ENCODE measurements at regions not wholly inside any gene's neighbourhood (a gene's known extent, or its start where the extent isn't known, plus 50 kb on each side); places are given as distances from the start of the nearest gene placed in this dataset.

- Histone ChIP-seq H3K27me3 (ENCODE audit: control insufficient read depth in 2 of 2, insufficient read depth in 2 of 2, low read length in 2 of 2) (no peaks in the 10 kb centered on the region), H3K9me3 (ENCODE audit: control insufficient read depth in 2 of 3, low read length in 3 of 3) (no peaks in the 10 kb centered on the region), H3K4me3 (ENCODE audit: low read length) (no peak overlapping the region), H3K27ac (ENCODE audit: low read depth, low read length) (no peak overlapping the region), H3K36me3 (ENCODE audit: control insufficient read depth in 2 of 3, insufficient read depth in 3 of 3, low read length in 3 of 3) (no peaks in the 10 kb centered on the region), H3K4me1 (ENCODE audit: control insufficient read depth in 2 of 2, insufficient read depth in 2 of 2, low read length in 2 of 2) (no peaks in the 10 kb centered on the region)
- H3K4me1 Mint-ChIP-seq, result no peaks in the 10 kb centered on the region
- no peaks in the 10 kb centered on the region for H3K36me3 Mint-ChIP-seq
- ChIA-PET POLR2A (no interaction called here), CTCF (no interaction called here)
- H3K27me3 Mint-ChIP-seq, result no peaks in the 10 kb centered on the region
- H3K4me3 Mint-ChIP-seq, result no peak overlapping the region
- ATAC-seq, result no peak
- intact Hi-C loops (cut with micrococcal nuclease), result no loop called here
- peaks cover 0 to 12% (median 4%) of the 10 kb centered on the region in 11 donors for H3K9me3 Mint-ChIP-seq
- DNase-seq, result no peak
- no peak overlapping the region for H3K27ac Mint-ChIP-seq
These were observed 1646.6 kb downstream of the MAT2B start for GRCh38 chr5:165152058-165152457.

DNA sequence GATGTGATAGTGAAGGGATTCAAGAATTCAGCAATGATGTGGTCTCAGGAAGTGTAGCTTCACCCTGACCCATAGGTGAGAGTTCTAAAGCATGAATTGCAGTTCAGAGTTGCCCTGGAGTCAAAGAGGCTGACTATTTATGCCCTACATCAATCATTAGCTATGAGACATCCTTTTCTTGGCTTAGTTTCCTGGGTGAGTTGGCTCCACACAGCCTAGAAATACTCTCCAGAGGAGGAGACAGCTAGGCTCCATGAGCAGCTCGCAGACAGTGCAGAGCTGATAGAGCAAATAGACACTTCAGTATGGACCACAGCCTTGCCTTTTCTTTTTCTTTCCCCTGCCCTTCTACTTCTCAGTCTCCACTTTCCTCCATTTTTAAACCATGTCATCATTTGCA, 1651.8 kb downstream of the MAT2B start:
- DNase-seq (no peak), ATAC-seq (no peak)
- Mint-ChIP-seq H3K27me3 (no peaks in the 10 kb centered on the region), H3K9me3 (peaks cover 0 to 14% (median 2%) of the 10 kb centered on the region in 11 donors), H3K27ac (no peak overlapping the region), H3K4me3 (no peak overlapping the region), H3K4me1 (no peaks in the 10 kb centered on the region), H3K36me3 (no peaks in the 10 kb centered on the region)
- Histone ChIP-seq H3K27me3 (ENCODE audit: control insufficient read depth in 2 of 2, insufficient read depth in 2 of 2, low read length in 2 of 2) (no peaks in the 10 kb centered on the region), H3K4me3 (ENCODE audit: low read length) (no peak overlapping the region), H3K9me3 (ENCODE audit: control insufficient read depth in 2 of 3, low read length in 3 of 3) (no peaks in the 10 kb centered on the region), H3K4me1 (ENCODE audit: control insufficient read depth in 2 of 2, insufficient read depth in 2 of 2, low read length in 2 of 2) (no peaks in the 10 kb centered on the region), H3K36me3 (ENCODE audit: control insufficient read depth in 2 of 3, insufficient read depth in 3 of 3, low read length in 3 of 3) (no peaks in the 10 kb centered on the region), H3K27ac (ENCODE audit: low read depth, low read length) (no peak overlapping the region)
- ChIA-PET POLR2A (no interaction called here), CTCF (no interaction called here)
- intact Hi-C loops (cut with micrococcal nuclease), result no loop called here

DNA sequence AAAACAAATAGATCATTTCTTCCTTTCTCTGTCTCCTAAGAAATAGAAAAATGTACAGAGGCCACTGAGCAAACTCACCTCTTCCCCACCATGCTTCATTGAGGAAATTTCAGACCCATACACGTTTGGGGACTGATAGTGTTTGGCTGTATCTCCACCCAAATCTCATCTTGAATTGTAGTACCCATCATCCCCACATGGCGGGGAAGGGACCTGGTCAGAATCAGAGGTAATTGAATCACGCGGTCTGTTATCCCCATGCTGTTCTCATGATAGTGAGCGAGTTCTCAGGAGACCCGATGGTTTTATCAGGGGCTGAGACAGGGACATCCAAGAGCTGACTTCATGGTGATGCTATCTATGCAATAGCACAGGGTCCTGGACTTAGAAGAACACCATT, 1655.8 kb downstream of the MAT2B start:
- ChIA-PET POLR2A (no interaction called here), CTCF (no interaction called here)
- Histone ChIP-seq H3K27ac (ENCODE audit: low read depth, low read length) (no peak overlapping the region), H3K4me1 (ENCODE audit: control insufficient read depth in 2 of 2, insufficient read depth in 2 of 2, low read length in 2 of 2) (no peaks in the 10 kb centered on the region), H3K27me3 (ENCODE audit: control insufficient read depth in 2 of 2, insufficient read depth in 2 of 2, low read length in 2 of 2) (no peaks in the 10 kb centered on the region), H3K9me3 (ENCODE audit: control insufficient read depth in 2 of 3, low read length in 3 of 3) (no peaks in the 10 kb centered on the region), H3K4me3 (ENCODE audit: low read length) (no peak overlapping the region), H3K36me3 (ENCODE audit: control insufficient read depth in 2 of 3, insufficient read depth in 3 of 3, low read length in 3 of 3) (no peaks in the 10 kb centered on the region)
- Mint-ChIP-seq H3K4me1 (no peaks in the 10 kb centered on the region), H3K4me3 (no peak overlapping the region), H3K27ac (no peak overlapping the region), H3K36me3 (no peaks in the 10 kb centered on the region), H3K9me3 (peaks cover 0 to 17% (median 2%) of the 10 kb centered on the region in 11 donors), H3K27me3 (no peaks in the 10 kb centered on the region)
- intact Hi-C loops (cut with micrococcal nuclease), result no loop called here
- DNase-seq (no peak), ATAC-seq (no peak)

- Mint-ChIP-seq H3K4me1 (no peaks in the 10 kb centered on the region), H3K4me3 (no peak overlapping the region), H3K9me3 (peaks cover 0 to 11% (median 2%) of the 10 kb centered on the region in 11 donors), H3K36me3 (no peaks in the 10 kb centered on the region), H3K27ac (no peak overlapping the region), H3K27me3 (no peaks in the 10 kb centered on the region)
- ChIA-PET POLR2A (no interaction called here), CTCF (no interaction called here)
- H3K27me3 ChIP-seq (ENCODE audit: control insufficient read depth in 2 of 2, insufficient read depth in 2 of 2, low read length in 2 of 2), result no peaks in the 10 kb centered on the region
- H3K27ac ChIP-seq (ENCODE audit: low read depth, low read length), result no peak overlapping the region
- DNase-seq (no peak), ATAC-seq (no peak)
- no peaks in the 10 kb centered on the region for H3K9me3 ChIP-seq (ENCODE audit: control insufficient read depth in 2 of 3, low read length in 3 of 3)
- H3K36me3 ChIP-seq (ENCODE audit: control insufficient read depth in 2 of 3, insufficient read depth in 3 of 3, low read length in 3 of 3), result no peaks in the 10 kb centered on the region
- H3K4me1 ChIP-seq (ENCODE audit: control insufficient read depth in 2 of 2, insufficient read depth in 2 of 2, low read length in 2 of 2), result no peaks in the 10 kb centered on the region
- no peak overlapping the region for H3K4me3 ChIP-seq (ENCODE audit: low read length)
- intact Hi-C loops (cut with micrococcal nuclease), result no loop called here
These were observed 1658.4 kb downstream of the MAT2B start for GRCh38 chr5:165163861-165164260.

DNA sequence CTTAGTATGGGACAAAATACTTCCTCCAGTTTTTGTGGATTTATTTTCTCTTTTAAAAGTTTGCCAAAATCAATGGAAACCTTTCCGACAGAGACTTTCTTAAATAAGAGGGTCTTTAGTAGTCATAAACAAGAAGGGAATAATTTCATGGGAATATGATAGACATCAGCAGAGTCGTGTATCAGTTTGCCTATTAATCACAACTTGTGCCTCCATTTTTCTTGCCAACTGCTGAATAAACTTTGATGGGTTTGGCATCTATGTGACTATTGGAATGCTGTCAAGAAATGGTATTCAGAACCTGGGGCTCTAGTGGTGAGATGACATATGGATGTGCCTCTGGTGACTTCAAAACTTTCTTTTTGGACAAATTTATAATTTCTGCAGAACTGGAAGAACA, 1668.2 kb downstream of the MAT2B start:
- Histone ChIP-seq H3K27me3 (ENCODE audit: control insufficient read depth in 2 of 2, insufficient read depth in 2 of 2, low read length in 2 of 2) (no peaks in the 10 kb centered on the region), H3K27ac (ENCODE audit: low read depth, low read length) (no peak overlapping the region), H3K4me3 (ENCODE audit: low read length) (no peak overlapping the region), H3K36me3 (ENCODE audit: control insufficient read depth in 2 of 3, insufficient read depth in 3 of 3, low read length in 3 of 3) (no peaks in the 10 kb centered on the region), H3K9me3 (ENCODE audit: control insufficient read depth in 2 of 3, low read length in 3 of 3) (no peaks in the 10 kb centered on the region), H3K4me1 (ENCODE audit: control insufficient read depth in 2 of 2, insufficient read depth in 2 of 2, low read length in 2 of 2) (no peaks in the 10 kb centered on the region)
- Mint-ChIP-seq H3K27ac (no peak overlapping the region), H3K27me3 (no peaks in the 10 kb centered on the region), H3K9me3 (peaks cover 0 to 16% (median 4%) of the 10 kb centered on the region in 11 donors), H3K36me3 (no peaks in the 10 kb centered on the region), H3K4me3 (no peak overlapping the region), H3K4me1 (no peaks in the 10 kb centered on the region)
- intact Hi-C loops (cut with micrococcal nuclease), result no loop called here
- no peak for ATAC-seq
- DNase-seq, result no peak
- ChIA-PET CTCF (no interaction called here), POLR2A (no interaction called here)

- CTCF ChIA-PET, result no interaction called here
- no peaks in the 10 kb centered on the region for H3K4me1 ChIP-seq (ENCODE audit: control insufficient read depth in 2 of 2, insufficient read depth in 2 of 2, low read length in 2 of 2)
- POLR2A ChIA-PET, result no interaction called here
- no peaks in the 10 kb centered on the region for H3K27me3 ChIP-seq (ENCODE audit: control insufficient read depth in 2 of 2, insufficient read depth in 2 of 2, low read length in 2 of 2)
- ATAC-seq (no peak), DNase-seq (no peak)
- no peaks in the 10 kb centered on the region for H3K27me3 Mint-ChIP-seq
- H3K4me3 Mint-ChIP-seq, result no peak overlapping the region
- intact Hi-C loops (cut with micrococcal nuclease), result no loop called here
- no peaks in the 10 kb centered on the region for H3K9me3 ChIP-seq (ENCODE audit: control insufficient read depth in 2 of 3, low read length in 3 of 3)
- H3K9me3 Mint-ChIP-seq, result peaks cover 0 to 17% (median 2%) of the 10 kb centered on the region in 11 donors
- H3K36me3 Mint-ChIP-seq, result no peaks in the 10 kb centered on the region
- H3K36me3 ChIP-seq (ENCODE audit: control insufficient read depth in 2 of 3, insufficient read depth in 3 of 3, low read length in 3 of 3), result no peaks in the 10 kb centered on the region
- no peaks in the 10 kb centered on the region for H3K4me1 Mint-ChIP-seq
- H3K27ac ChIP-seq (ENCODE audit: low read depth, low read length), result no peak overlapping the region
- H3K4me3 ChIP-seq (ENCODE audit: low read length), result no peak overlapping the region
- H3K27ac Mint-ChIP-seq, result no peak overlapping the region
These were observed 1669.6 kb downstream of the MAT2B start for GRCh38 chr5:165175041-165175440.

DNA sequence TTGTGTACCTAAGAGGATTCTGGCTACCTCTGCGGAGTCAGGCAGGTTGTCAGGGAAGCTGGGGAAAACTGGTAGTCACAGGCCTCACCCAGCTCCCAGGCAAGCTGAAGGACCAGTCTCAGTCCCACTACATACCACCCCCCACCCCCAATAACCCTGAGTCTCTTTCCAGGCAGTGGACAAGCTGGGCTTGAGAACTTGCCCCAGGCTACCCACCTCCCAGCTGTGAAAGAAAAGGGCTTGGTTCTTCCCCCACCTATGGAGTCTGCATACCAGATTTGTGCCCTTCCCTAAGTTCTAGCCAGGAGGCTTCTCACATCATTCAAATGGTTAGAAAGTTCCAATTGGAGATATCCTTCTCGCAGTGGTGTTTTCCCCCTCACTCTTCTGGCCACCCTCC, 1678.8 kb downstream of the MAT2B start:
- Mint-ChIP-seq H3K36me3 (peaks cover 0 to 5% (median 0%) of the 10 kb centered on the region in 5 donors), H3K4me3 (no peak overlapping the region), H3K9me3 (peaks cover 0 to 24% (median 5%) of the 10 kb centered on the region in 11 donors), H3K27me3 (peaks cover 0 to 3% (median 0%) of the 10 kb centered on the region in 5 donors), H3K27ac (no peak overlapping the region), H3K4me1 (no peaks in the 10 kb centered on the region)
- intact Hi-C loops (cut with micrococcal nuclease), result no loop called here
- H3K27me3 ChIP-seq (ENCODE audit: control insufficient read depth in 2 of 2, insufficient read depth in 2 of 2, low read length in 2 of 2), result no peaks in the 10 kb centered on the region
- H3K4me3 ChIP-seq (ENCODE audit: low read length), result no peak overlapping the region
- ATAC-seq (no peak), DNase-seq (no peak)
- no peak overlapping the region for H3K27ac ChIP-seq (ENCODE audit: low read depth, low read length)
- no peaks in the 10 kb centered on the region for H3K4me1 ChIP-seq (ENCODE audit: control insufficient read depth in 2 of 2, insufficient read depth in 2 of 2, low read length in 2 of 2)
- ChIA-PET POLR2A (no interaction called here), CTCF (no interaction called here)
- H3K9me3 ChIP-seq (ENCODE audit: control insufficient read depth in 2 of 3, low read length in 3 of 3), result peaks cover 0 to 6% (median 0%) of the 10 kb centered on the region in 3 experiments
- no peaks in the 10 kb centered on the region for H3K36me3 ChIP-seq (ENCODE audit: control insufficient read depth in 2 of 3, insufficient read depth in 3 of 3, low read length in 3 of 3)

Measured in naive thymus-derived CD4-positive, alpha-beta T cell (primary cell).